GM12874 (cell line): ENCODE measurements at regions not wholly inside any gene's neighbourhood (a gene's known extent, or its start where the extent isn't known, plus 50 kb on each side); places are given as distances from the start of the nearest gene placed in this dataset.

Experiments used
- TF ChIP-seq, protein P1 (sequence below): IDR thresholded peaks from 2 replicates; pipeline ENCODE4 v1.5.1; 2011; ENCODE audit warnings: low read depth, mild to moderate bottlenecking, control low read depth, low read length, moderate library complexity; ENCODE audit not compliant: insufficient read depth

DNA sequence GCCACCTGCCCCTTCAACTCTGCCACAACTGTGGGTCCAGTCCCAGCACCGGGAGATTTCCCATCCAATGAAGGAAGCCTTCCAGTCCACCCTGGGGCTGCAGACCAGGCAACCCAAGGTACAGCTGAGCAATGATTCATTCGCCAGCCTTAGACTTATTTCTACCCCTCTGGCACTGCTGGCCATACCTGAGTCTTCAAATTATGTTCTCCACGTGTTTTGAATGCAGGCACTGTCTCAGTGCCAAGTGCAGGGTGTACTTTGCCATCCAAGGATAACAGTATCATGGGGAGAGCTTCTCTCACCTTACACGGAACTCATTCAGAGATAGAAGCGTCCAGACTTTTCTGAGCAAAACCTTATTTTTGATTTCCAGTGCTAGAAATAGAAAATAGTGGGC, 175.6 kb downstream of the ZFP64 start:
- TF ChIP-seq, protein P1, sequence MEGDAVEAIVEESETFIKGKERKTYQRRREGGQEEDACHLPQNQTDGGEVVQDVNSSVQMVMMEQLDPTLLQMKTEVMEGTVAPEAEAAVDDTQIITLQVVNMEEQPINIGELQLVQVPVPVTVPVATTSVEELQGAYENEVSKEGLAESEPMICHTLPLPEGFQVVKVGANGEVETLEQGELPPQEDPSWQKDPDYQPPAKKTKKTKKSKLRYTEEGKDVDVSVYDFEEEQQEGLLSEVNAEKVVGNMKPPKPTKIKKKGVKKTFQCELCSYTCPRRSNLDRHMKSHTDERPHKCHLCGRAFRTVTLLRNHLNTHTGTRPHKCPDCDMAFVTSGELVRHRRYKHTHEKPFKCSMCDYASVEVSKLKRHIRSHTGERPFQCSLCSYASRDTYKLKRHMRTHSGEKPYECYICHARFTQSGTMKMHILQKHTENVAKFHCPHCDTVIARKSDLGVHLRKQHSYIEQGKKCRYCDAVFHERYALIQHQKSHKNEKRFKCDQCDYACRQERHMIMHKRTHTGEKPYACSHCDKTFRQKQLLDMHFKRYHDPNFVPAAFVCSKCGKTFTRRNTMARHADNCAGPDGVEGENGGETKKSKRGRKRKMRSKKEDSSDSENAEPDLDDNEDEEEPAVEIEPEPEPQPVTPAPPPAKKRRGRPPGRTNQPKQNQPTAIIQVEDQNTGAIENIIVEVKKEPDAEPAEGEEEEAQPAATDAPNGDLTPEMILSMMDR = no peak

DNA sequence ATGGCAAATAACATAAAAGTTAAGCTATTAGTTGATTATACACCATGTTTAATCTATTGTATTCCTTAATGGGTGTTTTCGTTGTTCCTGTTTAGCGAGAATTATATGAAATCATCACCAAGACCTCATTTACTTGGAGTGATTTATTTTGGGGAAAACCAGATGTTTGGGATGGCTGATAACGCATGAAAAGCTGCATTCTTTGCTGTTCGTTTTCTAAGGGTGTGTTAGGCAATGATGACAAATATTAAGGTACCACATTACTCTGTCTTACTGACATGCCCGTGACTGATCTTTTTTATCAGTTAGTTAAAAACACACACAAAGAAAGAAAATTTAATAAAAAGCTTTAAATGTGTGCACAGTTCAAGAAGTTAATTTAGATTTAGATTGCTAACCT, 176.4 kb downstream of the ZFP64 start:
- TF ChIP-seq, protein P1 = no peak

GRCh38 chr20:52012079-52012478, 179.5 kb downstream of the ZFP64 start:
- TF ChIP-seq, protein P1 = no peak

GRCh38 chr20:52011093-52011492, 180.5 kb downstream of the ZFP64 start:
- TF ChIP-seq, protein P1 = no peak

GRCh38 chr20:52010541-52010940, 181.0 kb downstream of the ZFP64 start:
- TF ChIP-seq, protein P1 = no peak

GRCh38 chr20:52008874-52009273, 182.7 kb downstream of the ZFP64 start:
- TF ChIP-seq, protein P1 = no peak

- TF ChIP-seq, protein P1 = no peak
Observed at GRCh38 chr20:52004715-52005114, 186.9 kb downstream of the ZFP64 start.

DNA sequence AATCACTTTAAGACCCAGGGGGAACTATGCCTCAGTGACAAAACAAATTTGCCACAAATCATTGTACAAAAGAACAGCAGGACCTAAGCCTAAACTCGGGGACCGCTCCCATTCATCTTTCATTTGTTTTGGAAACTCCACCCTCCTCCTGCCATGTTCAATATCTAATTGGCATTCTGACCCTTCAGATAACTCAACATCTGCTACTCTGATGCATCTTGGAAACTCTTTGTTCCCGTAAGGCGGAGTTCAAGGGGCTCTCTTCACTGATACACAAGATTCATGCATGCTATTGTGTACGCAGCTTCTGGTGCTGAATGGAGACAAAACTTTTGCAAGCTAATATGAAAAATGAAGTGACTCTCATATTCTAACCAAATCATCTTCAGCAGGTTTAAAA, 187.6 kb downstream of the ZFP64 start:
- TF ChIP-seq, protein P1 = no peak
